ENCODE measurements at regions not wholly inside any gene's neighbourhood (a gene's known extent, or its start where the extent isn't known, plus 50 kb on each side); places are given as distances from the start of the nearest gene placed in this dataset.

DNA sequence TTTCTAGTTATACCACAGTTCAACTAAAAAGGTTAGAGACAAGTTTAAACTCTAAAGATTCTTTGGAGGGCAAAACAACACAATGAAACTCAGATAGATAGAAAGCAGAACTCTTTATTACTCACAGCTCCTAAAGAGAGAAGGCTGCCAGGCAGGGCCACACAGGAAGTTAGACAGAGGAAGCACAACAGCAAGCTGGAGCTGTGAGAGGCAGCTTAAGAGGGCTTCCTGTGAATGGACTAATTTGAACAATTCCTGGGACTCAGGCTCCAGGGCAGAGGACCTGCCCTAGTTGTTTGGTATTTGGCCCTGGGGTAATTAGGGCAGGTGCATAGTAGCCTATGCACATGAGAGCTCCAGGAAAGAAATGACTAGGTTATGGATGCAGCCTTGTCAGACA lies 803.6 kb downstream of the DIAPH3 start:
- H3K36me3 ChIP-seq (ENCODE audit: insufficient read depth, low read length, poor library complexity, severe bottlenecking): no peaks in the 10 kb centered on the region
- ChIA-PET POLR2A (ENCODE audit: low non-redundant PET) (no interaction called here), CTCF (no interaction called here)
- peaks cover 14% of the 10 kb centered on the region for H3K4me1 ChIP-seq (ENCODE audit: insufficient read depth, low read length, poor library complexity, severe bottlenecking)
- peak; percentile 42 for DNase-seq (ENCODE audit: low spot score)
- intact Hi-C loops (cut with micrococcal nuclease; ENCODE audit: unreplicated experiment): no loop called here
- peak overlapping the region; percentile 18 for H3K27ac ChIP-seq (ENCODE audit: low read depth, low read length, poor library complexity, severe bottlenecking)
- H3K4me3 ChIP-seq (ENCODE audit: low read depth, low read length, poor library complexity, severe bottlenecking): no peak overlapping the region
- BruUV-seq (replicated peaks): no TSS peak
- no peaks in the 10 kb centered on the region for H3K27me3 ChIP-seq (replicated peaks; ENCODE audit: insufficient read depth, low read depth, low read length, poor library complexity)
- no peaks in the 10 kb centered on the region for H3K9me3 ChIP-seq (ENCODE audit: low read depth, low read length, poor library complexity, severe bottlenecking)
- TF ChIP-seq, protein P1, sequence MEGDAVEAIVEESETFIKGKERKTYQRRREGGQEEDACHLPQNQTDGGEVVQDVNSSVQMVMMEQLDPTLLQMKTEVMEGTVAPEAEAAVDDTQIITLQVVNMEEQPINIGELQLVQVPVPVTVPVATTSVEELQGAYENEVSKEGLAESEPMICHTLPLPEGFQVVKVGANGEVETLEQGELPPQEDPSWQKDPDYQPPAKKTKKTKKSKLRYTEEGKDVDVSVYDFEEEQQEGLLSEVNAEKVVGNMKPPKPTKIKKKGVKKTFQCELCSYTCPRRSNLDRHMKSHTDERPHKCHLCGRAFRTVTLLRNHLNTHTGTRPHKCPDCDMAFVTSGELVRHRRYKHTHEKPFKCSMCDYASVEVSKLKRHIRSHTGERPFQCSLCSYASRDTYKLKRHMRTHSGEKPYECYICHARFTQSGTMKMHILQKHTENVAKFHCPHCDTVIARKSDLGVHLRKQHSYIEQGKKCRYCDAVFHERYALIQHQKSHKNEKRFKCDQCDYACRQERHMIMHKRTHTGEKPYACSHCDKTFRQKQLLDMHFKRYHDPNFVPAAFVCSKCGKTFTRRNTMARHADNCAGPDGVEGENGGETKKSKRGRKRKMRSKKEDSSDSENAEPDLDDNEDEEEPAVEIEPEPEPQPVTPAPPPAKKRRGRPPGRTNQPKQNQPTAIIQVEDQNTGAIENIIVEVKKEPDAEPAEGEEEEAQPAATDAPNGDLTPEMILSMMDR (conservative IDR thresholded peaks at IDR 0.05; ENCODE audit: low read depth, low read length): no peak
- no peak for TF ChIP-seq EZH2 (IDR thresholded peaks at IDR 0.05; ENCODE audit: borderline replicate concordance, low read depth, low read length, poor library complexity, severe bottlenecking)

DNA sequence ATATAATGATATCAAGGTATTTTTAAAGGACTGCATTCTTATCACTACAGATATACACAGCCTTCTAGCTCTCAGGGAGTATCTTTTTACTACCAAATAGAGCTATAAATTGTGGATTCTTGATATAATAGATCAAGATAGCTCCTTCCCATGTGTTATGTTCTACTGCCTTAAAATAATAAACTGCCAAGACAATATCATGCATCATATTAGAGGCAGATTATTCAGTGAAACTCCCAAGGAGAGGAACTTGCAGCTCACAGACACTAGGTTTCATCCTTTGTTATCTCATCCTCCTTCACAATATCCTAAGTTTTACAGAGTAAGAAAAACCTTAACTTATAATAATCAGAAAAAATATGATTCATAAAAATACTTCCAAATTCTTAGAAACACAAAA lies 802.8 kb downstream of the DIAPH3 start:
- Histone ChIP-seq H3K36me3 (ENCODE audit: insufficient read depth, low read length, poor library complexity, severe bottlenecking) (no peaks in the 10 kb centered on the region), H3K27me3 (replicated peaks; ENCODE audit: insufficient read depth, low read depth, low read length, poor library complexity) (no peaks in the 10 kb centered on the region), H3K27ac (ENCODE audit: low read depth, low read length, poor library complexity, severe bottlenecking) (no peak overlapping the region), H3K9me3 (ENCODE audit: low read depth, low read length, poor library complexity, severe bottlenecking) (no peaks in the 10 kb centered on the region), H3K4me3 (ENCODE audit: low read depth, low read length, poor library complexity, severe bottlenecking) (no peak overlapping the region), H3K4me1 (ENCODE audit: insufficient read depth, low read length, poor library complexity, severe bottlenecking) (peaks cover 14% of the 10 kb centered on the region)
- ChIA-PET POLR2A (ENCODE audit: low non-redundant PET) (no interaction called here), CTCF (no interaction called here)
- DNase-seq (ENCODE audit: low spot score): no peak
- intact Hi-C loops (cut with micrococcal nuclease; ENCODE audit: unreplicated experiment): no loop called here
- no TSS peak for BruUV-seq (replicated peaks)
- TF ChIP-seq, protein P1 (conservative IDR thresholded peaks at IDR 0.05; ENCODE audit: low read depth, low read length): no peak
- TF ChIP-seq EZH2 (IDR thresholded peaks at IDR 0.05; ENCODE audit: borderline replicate concordance, low read depth, low read length, poor library complexity, severe bottlenecking): no peak

DNA sequence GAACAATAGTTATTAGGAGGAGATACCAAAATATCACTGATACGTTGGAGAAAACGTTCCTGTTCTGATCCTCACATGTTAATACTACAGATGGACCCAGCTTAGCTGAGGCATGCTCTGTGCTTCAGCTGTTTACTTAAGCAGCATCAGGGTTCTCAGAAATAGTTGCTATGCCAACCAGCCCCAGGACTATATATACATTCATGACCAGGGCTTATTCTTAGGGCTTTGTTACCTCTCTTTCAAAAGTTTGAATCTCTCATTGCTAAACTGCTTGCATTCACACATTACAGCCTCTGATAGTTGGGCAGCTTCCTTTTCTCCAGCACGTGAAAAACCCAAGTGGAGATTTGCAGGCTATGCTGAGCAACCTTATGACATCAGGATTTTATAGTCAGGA lies 800.4 kb downstream of the DIAPH3 start:
- peaks cover 6% of the 10 kb centered on the region for H3K4me1 ChIP-seq (ENCODE audit: insufficient read depth, low read length, poor library complexity, severe bottlenecking)
- POLR2A ChIA-PET (ENCODE audit: low non-redundant PET): no interaction called here
- H3K9me3 ChIP-seq (ENCODE audit: low read depth, low read length, poor library complexity, severe bottlenecking): no peaks in the 10 kb centered on the region
- no peak overlapping the region for H3K27ac ChIP-seq (ENCODE audit: low read depth, low read length, poor library complexity, severe bottlenecking)
- H3K27me3 ChIP-seq (replicated peaks; ENCODE audit: insufficient read depth, low read depth, low read length, poor library complexity): no peaks in the 10 kb centered on the region
- H3K36me3 ChIP-seq (ENCODE audit: insufficient read depth, low read length, poor library complexity, severe bottlenecking): no peaks in the 10 kb centered on the region
- H3K4me3 ChIP-seq (ENCODE audit: low read depth, low read length, poor library complexity, severe bottlenecking): no peak overlapping the region
- BruUV-seq (replicated peaks): no TSS peak
- CTCF ChIA-PET: no interaction called here
- intact Hi-C loops (cut with micrococcal nuclease; ENCODE audit: unreplicated experiment): no loop called here
- no peak for TF ChIP-seq EZH2 (IDR thresholded peaks at IDR 0.05; ENCODE audit: borderline replicate concordance, low read depth, low read length, poor library complexity, severe bottlenecking)
- TF ChIP-seq, protein P1 (conservative IDR thresholded peaks at IDR 0.05; ENCODE audit: low read depth, low read length): no peak
- DNase-seq (ENCODE audit: low spot score): no peak

Measured in A673 (cell line).